ENCODE measurements at regions not wholly inside any gene's neighbourhood (a gene's known extent, or its start where the extent isn't known, plus 50 kb on each side); places are given as distances from the start of the nearest gene placed in this dataset.

- no peak overlapping the region for H3K27ac Mint-ChIP-seq (ENCODE audit: unreplicated experiment)
- Histone ChIP-seq H3K36me3 (ENCODE audit: insufficient read depth, low read length) (no peaks in the 10 kb centered on the region), H3K9ac (ENCODE audit: low read length) (no peak overlapping the region), H3K4me3 (ENCODE audit: insufficient read depth, low read depth, low read length) (no peak overlapping the region), H2AFZ (ENCODE audit: low read depth, low read length) (no peak overlapping the region), H3K27me3 (ENCODE audit: insufficient read depth, low read length) (no peaks in the 10 kb centered on the region), H4K20me1 (ENCODE audit: insufficient read depth, low read length) (no peaks in the 10 kb centered on the region), H3K27ac (ENCODE audit: low read depth, low read length) (no peak overlapping the region), H3K9me3 (ENCODE audit: insufficient read depth, low read depth, low read length) (no peaks in the 10 kb centered on the region), H3K4me1 (ENCODE audit: insufficient read depth, low read length) (peaks cover 12% of the 10 kb centered on the region), H3K4me2 (ENCODE audit: low read length) (peak overlapping the region; percentile 19), H3K79me2 (ENCODE audit: insufficient read depth, low read length) (no peaks in the 10 kb centered on the region)
- H3K4me3 Mint-ChIP-seq (ENCODE audit: unreplicated experiment), result no peak overlapping the region
- FAIRE-seq, result no peak
- H3K9me3 Mint-ChIP-seq (ENCODE audit: unreplicated experiment), result no peaks in the 10 kb centered on the region
- no peaks in the 10 kb centered on the region for H3K27me3 Mint-ChIP-seq (ENCODE audit: low read depth, unreplicated experiment)
- DNase-seq (ENCODE audit: low read depth), result no peak
- no peaks in the 10 kb centered on the region for H3K36me3 Mint-ChIP-seq (ENCODE audit: low read depth, unreplicated experiment)
- peaks cover 12% of the 10 kb centered on the region for H3K4me1 Mint-ChIP-seq (ENCODE audit: low read depth, unreplicated experiment)
- TF ChIP-seq CTCF (IDR thresholded peaks at IDR 0.05; ENCODE audit: insufficient read depth, low read depth, low read length) (no peak), EZH2 (IDR thresholded peaks at IDR 0.05; ENCODE audit: insufficient read depth, low read length) (no peak)
Measured at GRCh38 chr12:67797753-67798152, 149.2 kb downstream of the DYRK2 start.

GRCh38 chr12:67798768-67799167, 150.2 kb downstream of the DYRK2 start:
- H3K27me3 ChIP-seq (ENCODE audit: insufficient read depth, low read length), result no peaks in the 10 kb centered on the region
- Mint-ChIP-seq H3K27ac (ENCODE audit: unreplicated experiment) (no peak overlapping the region), H3K9me3 (ENCODE audit: unreplicated experiment) (no peaks in the 10 kb centered on the region), H3K36me3 (ENCODE audit: low read depth, unreplicated experiment) (no peaks in the 10 kb centered on the region), H3K27me3 (ENCODE audit: low read depth, unreplicated experiment) (no peaks in the 10 kb centered on the region), H3K4me1 (ENCODE audit: low read depth, unreplicated experiment) (peaks cover 12% of the 10 kb centered on the region), H3K4me3 (ENCODE audit: unreplicated experiment) (no peak overlapping the region)
- no peak overlapping the region for H3K27ac ChIP-seq (ENCODE audit: low read depth, low read length)
- H3K9me3 ChIP-seq (ENCODE audit: insufficient read depth, low read depth, low read length), result no peaks in the 10 kb centered on the region
- H3K79me2 ChIP-seq (ENCODE audit: insufficient read depth, low read length), result no peaks in the 10 kb centered on the region
- H3K36me3 ChIP-seq (ENCODE audit: insufficient read depth, low read length), result no peaks in the 10 kb centered on the region
- FAIRE-seq, result peak; percentile 17
- H3K4me1 ChIP-seq (ENCODE audit: insufficient read depth, low read length), result peaks cover 12% of the 10 kb centered on the region
- DNase-seq (ENCODE audit: low read depth), result no peak
- no peak overlapping the region for H3K4me3 ChIP-seq (ENCODE audit: insufficient read depth, low read depth, low read length)
- TF ChIP-seq EZH2 (IDR thresholded peaks at IDR 0.05; ENCODE audit: insufficient read depth, low read length) (no peak), CTCF (IDR thresholded peaks at IDR 0.05; ENCODE audit: insufficient read depth, low read depth, low read length) (no peak)
- H3K9ac ChIP-seq (ENCODE audit: low read length), result no peak overlapping the region
- no peak overlapping the region for H3K4me2 ChIP-seq (ENCODE audit: low read length)
- no peaks in the 10 kb centered on the region for H4K20me1 ChIP-seq (ENCODE audit: insufficient read depth, low read length)
- H2AFZ ChIP-seq (ENCODE audit: low read depth, low read length), result no peak overlapping the region

GRCh38 chr12:67802731-67803130, 154.2 kb downstream of the DYRK2 start:
- Mint-ChIP-seq H3K27ac (ENCODE audit: unreplicated experiment) (no peak overlapping the region), H3K4me1 (ENCODE audit: low read depth, unreplicated experiment) (peaks cover under 1% of the 10 kb centered on the region), H3K36me3 (ENCODE audit: low read depth, unreplicated experiment) (no peaks in the 10 kb centered on the region), H3K4me3 (ENCODE audit: unreplicated experiment) (no peak overlapping the region), H3K9me3 (ENCODE audit: unreplicated experiment) (no peaks in the 10 kb centered on the region), H3K27me3 (ENCODE audit: low read depth, unreplicated experiment) (no peaks in the 10 kb centered on the region)
- H3K36me3 ChIP-seq (ENCODE audit: insufficient read depth, low read length), result no peaks in the 10 kb centered on the region
- H3K9me3 ChIP-seq (ENCODE audit: insufficient read depth, low read depth, low read length), result no peaks in the 10 kb centered on the region
- no peak overlapping the region for H3K9ac ChIP-seq (ENCODE audit: low read length)
- H3K4me2 ChIP-seq (ENCODE audit: low read length), result no peak overlapping the region
- no peak overlapping the region for H3K27ac ChIP-seq (ENCODE audit: low read depth, low read length)
- FAIRE-seq (no peak), DNase-seq (ENCODE audit: low read depth) (no peak)
- no peak overlapping the region for H2AFZ ChIP-seq (ENCODE audit: low read depth, low read length)
- no peaks in the 10 kb centered on the region for H3K4me1 ChIP-seq (ENCODE audit: insufficient read depth, low read length)
- H4K20me1 ChIP-seq (ENCODE audit: insufficient read depth, low read length), result no peaks in the 10 kb centered on the region
- H3K79me2 ChIP-seq (ENCODE audit: insufficient read depth, low read length), result no peaks in the 10 kb centered on the region
- TF ChIP-seq CTCF (IDR thresholded peaks at IDR 0.05; ENCODE audit: insufficient read depth, low read depth, low read length) (no peak), EZH2 (IDR thresholded peaks at IDR 0.05; ENCODE audit: insufficient read depth, low read length) (no peak)
- H3K4me3 ChIP-seq (ENCODE audit: insufficient read depth, low read depth, low read length), result no peak overlapping the region
- no peaks in the 10 kb centered on the region for H3K27me3 ChIP-seq (ENCODE audit: insufficient read depth, low read length)
